Choroid plexus epithelial cell (primary cell): ENCODE measurements at regions not wholly inside any gene's neighbourhood (a gene's known extent, or its start where the extent isn't known, plus 50 kb on each side); places are given as distances from the start of the nearest gene placed in this dataset.

Source experiments
- DNase-seq: peaks from one replicate; pipeline ENCODE4 v3.0.0-alpha.2; 2010; ENCODE audit warnings: low read depth
- H3K4me3 ChIP-seq: 2 replicates; pipeline ENCODE4 v1.5.1; 2011; ENCODE audit warnings: low read depth, mild to moderate bottlenecking, control low read depth, low read length, moderate library complexity
- CTCF ChIP-seq: conservative IDR thresholded peaks from 2 replicates; pipeline ENCODE4 v1.5.1; 2011; ENCODE audit warnings: low read depth, mild to moderate bottlenecking, control low read depth, inconsistent platforms, low read length, moderate library complexity

- H3K4me3 ChIP-seq, result no peak overlapping the region
- no peak for DNase-seq
- TF ChIP-seq CTCF, result no peak
Measured at GRCh38 chr2:239523954-239524330, 123.1 kb upstream of the HDAC4 start.

- no peak for DNase-seq
- TF ChIP-seq CTCF, result no peak
Measured at GRCh38 chr2:239523147-239523953, 122.5 kb upstream of the HDAC4 start.

GRCh38 chr2:239522740-239523119 is 121.9 kb upstream of the HDAC4 start:
- DNase-seq, result no peak
- H3K4me3 ChIP-seq, result no peak overlapping the region
- no peak for TF ChIP-seq CTCF

More at GRCh38 chr2:239523147-239523953, 122.5 kb upstream of the HDAC4 start:
- no peak overlapping the region for H3K4me3 ChIP-seq

- no peak for TF ChIP-seq CTCF
- no peak overlapping the region for H3K4me3 ChIP-seq
- DNase-seq, result no peak
Measured at GRCh38 chr2:239522002-239522739, 121.4 kb upstream of the HDAC4 start.

- no peak for DNase-seq
Measured at GRCh38 chr2:239521518-239521815, 120.6 kb upstream of the HDAC4 start.

GRCh38 chr2:239520811-239521517 is 120.1 kb upstream of the HDAC4 start:
- no peak overlapping the region for H3K4me3 ChIP-seq
- TF ChIP-seq CTCF, result no peak
- DNase-seq, result no peak

More at GRCh38 chr2:239521518-239521815, 120.6 kb upstream of the HDAC4 start:
- H3K4me3 ChIP-seq, result no peak overlapping the region
- no peak for TF ChIP-seq CTCF
